ENCODE measurements at regions not wholly inside any gene's neighbourhood (a gene's known extent, or its start where the extent isn't known, plus 50 kb on each side); places are given as distances from the start of the nearest gene placed in this dataset.

GRCh38 chr4:131382839-131383238, 1766.3 kb upstream of the PCDH10 start:
- Histone ChIP-seq H3K4me3 (ENCODE audit: low read depth, low read length) (no peak overlapping the region), H3K9me3 (ENCODE audit: control insufficient read depth, insufficient read depth, low read depth, low read length) (no peaks in the 10 kb centered on the region), H3K27ac (ENCODE audit: extremely low read depth, low read depth, low read length) (no peak overlapping the region), H3K36me3 (ENCODE audit: control insufficient read depth in 2 of 2, insufficient read depth in 1 of 2, low read length in 2 of 2) (no peaks in the 10 kb centered on the region), H3K4me1 (ENCODE audit: control insufficient read depth, insufficient read depth, low read length) (no peaks in the 10 kb centered on the region)
- ChIA-PET POLR2A (no interaction called here), CTCF (no interaction called here)
- TF ChIP-seq SCRT2 (tag by site-specific recombination; IDR thresholded peaks at IDR 0.05), result no peak

DNA sequence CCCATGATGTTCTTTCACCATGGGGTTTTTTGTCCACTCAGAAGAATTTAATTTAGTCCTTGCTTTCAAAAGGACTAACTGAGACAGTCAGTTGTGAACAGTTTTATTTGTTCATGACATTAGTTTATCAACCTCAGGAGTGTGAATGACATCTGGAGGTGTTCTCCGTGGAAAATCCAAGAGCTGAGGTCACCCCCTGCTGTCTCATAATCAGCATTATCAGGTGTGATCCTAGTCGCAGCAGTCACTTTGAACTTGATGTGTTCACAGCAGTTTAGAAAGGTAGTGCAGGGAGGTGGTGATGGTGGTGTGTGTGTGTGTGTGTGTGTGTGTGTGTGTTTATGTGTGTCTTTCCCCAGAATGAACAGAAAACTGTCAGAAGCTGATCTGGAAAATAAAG, 1760.8 kb upstream of the PCDH10 start:
- CTCF ChIA-PET, result no interaction called here
- H3K4me1 ChIP-seq (ENCODE audit: control insufficient read depth, insufficient read depth, low read length), result no peaks in the 10 kb centered on the region

GRCh38 chr4:131408102-131408501, 1741.0 kb upstream of the PCDH10 start:
- H3K9me3 ChIP-seq (ENCODE audit: control insufficient read depth, insufficient read depth, low read depth, low read length), result no peaks in the 10 kb centered on the region
- no peak overlapping the region for H3K27ac ChIP-seq (ENCODE audit: extremely low read depth, low read depth, low read length)
- ChIA-PET POLR2A (no interaction called here), CTCF (interaction anchor here (0.5 kb wide), 1 partner anchor 22 kb away, joined by 3 read pairs; no protein-coding TSS in a partner anchor)
- H3K4me1 ChIP-seq (ENCODE audit: control insufficient read depth, insufficient read depth, low read length), result no peaks in the 10 kb centered on the region
- no peaks in the 10 kb centered on the region for H3K36me3 ChIP-seq (ENCODE audit: control insufficient read depth in 2 of 2, insufficient read depth in 1 of 2, low read length in 2 of 2)
- H3K4me3 ChIP-seq (ENCODE audit: low read depth, low read length), result no peak overlapping the region
- TF ChIP-seq ZNF292 (tag by site-specific recombination; IDR thresholded peaks at IDR 0.05; ENCODE audit: borderline replicate concordance, low read depth), result no peak
- TF ChIP-seq SP7 (tag by site-specific recombination; IDR thresholded peaks at IDR 0.05), result no peak
- no peak for TF ChIP-seq ZNF404 (tag by site-specific recombination; IDR thresholded peaks at IDR 0.05)
- no peak for TF ChIP-seq ZFP37 (tag by site-specific recombination; IDR thresholded peaks at IDR 0.05)
- TF ChIP-seq ZSCAN23 (tag by site-specific recombination; IDR thresholded peaks at IDR 0.05), result no peak
- no peak for TF ChIP-seq EGR2 (tag by site-specific recombination; IDR thresholded peaks at IDR 0.05; ENCODE audit: low read depth)
- TF ChIP-seq ZNF555 (tag by site-specific recombination; conservative IDR thresholded peaks at IDR 0.05), result no peak
- TF ChIP-seq ZNF558 (tag by site-specific recombination; IDR thresholded peaks at IDR 0.05), result no peak
- TF ChIP-seq ZNF416 (tag by site-specific recombination; IDR thresholded peaks at IDR 0.05), result no peak
- TF ChIP-seq PRDM6 (tag by site-specific recombination; IDR thresholded peaks at IDR 0.05), result no peak
- TF ChIP-seq YY2 (tag by site-specific recombination; IDR thresholded peaks at IDR 0.05), result no peak
- no peak for TF ChIP-seq ZNF449 (tag by site-specific recombination; IDR thresholded peaks at IDR 0.05)
- no peak for TF ChIP-seq ZNF621 (tag by site-specific recombination; IDR thresholded peaks at IDR 0.05)
- no peak for TF ChIP-seq ZNF426 (tag by site-specific recombination; IDR thresholded peaks at IDR 0.05)

More for the DNA sequence above, 1760.8 kb upstream of the PCDH10 start:
- TF ChIP-seq ZBTB49 (tag by site-specific recombination; IDR thresholded peaks at IDR 0.05; ENCODE audit: low read depth) (no peak), ZNF629 (tag by site-specific recombination; IDR thresholded peaks at IDR 0.05) (no peak), ELK4 (IDR thresholded peaks at IDR 0.05; ENCODE audit: borderline replicate concordance, low read depth, low read length) (no peak), ZNF548 (tag by site-specific recombination; IDR thresholded peaks at IDR 0.05) (no peak), ZNF560 (tag by site-specific recombination; IDR thresholded peaks at IDR 0.05; ENCODE audit: borderline replicate concordance) (no peak)
- TF ChIP-seq, protein P1, sequence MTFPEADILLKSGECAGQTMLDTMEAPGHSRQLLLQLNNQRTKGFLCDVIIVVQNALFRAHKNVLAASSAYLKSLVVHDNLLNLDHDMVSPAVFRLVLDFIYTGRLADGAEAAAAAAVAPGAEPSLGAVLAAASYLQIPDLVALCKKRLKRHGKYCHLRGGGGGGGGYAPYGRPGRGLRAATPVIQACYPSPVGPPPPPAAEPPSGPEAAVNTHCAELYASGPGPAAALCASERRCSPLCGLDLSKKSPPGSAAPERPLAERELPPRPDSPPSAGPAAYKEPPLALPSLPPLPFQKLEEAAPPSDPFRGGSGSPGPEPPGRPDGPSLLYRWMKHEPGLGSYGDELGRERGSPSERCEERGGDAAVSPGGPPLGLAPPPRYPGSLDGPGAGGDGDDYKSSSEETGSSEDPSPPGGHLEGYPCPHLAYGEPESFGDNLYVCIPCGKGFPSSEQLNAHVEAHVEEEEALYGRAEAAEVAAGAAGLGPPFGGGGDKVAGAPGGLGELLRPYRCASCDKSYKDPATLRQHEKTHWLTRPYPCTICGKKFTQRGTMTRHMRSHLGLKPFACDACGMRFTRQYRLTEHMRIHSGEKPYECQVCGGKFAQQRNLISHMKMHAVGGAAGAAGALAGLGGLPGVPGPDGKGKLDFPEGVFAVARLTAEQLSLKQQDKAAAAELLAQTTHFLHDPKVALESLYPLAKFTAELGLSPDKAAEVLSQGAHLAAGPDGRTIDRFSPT (tag by site-specific recombination; IDR thresholded peaks at IDR 0.05), result no peak
- Histone ChIP-seq H3K36me3 (ENCODE audit: control insufficient read depth in 2 of 2, insufficient read depth in 1 of 2, low read length in 2 of 2) (no peaks in the 10 kb centered on the region), H3K9me3 (ENCODE audit: control insufficient read depth, insufficient read depth, low read depth, low read length) (no peaks in the 10 kb centered on the region), H3K4me3 (ENCODE audit: low read depth, low read length) (no peak overlapping the region), H3K27ac (ENCODE audit: extremely low read depth, low read depth, low read length) (no peak overlapping the region)
- POLR2A ChIA-PET, result no interaction called here

All from HEK293 (cell line).